HL-60 (cell line): ENCODE measurements at regions not wholly inside any gene's neighbourhood (a gene's known extent, or its start where the extent isn't known, plus 50 kb on each side); places are given as distances from the start of the nearest gene placed in this dataset.

ENCODE experiments used
- DNase-seq, 2 experiments: peaks; one replicate each; pipeline ENCODE4 v3.0.0-alpha.2; 2010 to 2020; ENCODE audit warnings: low read depth in 1 of 2, low spot score in 1 of 2
- H3K27ac ChIP-seq: fragments of 250-450 bp; sonication (Bioruptor Pico); replicated peaks from 2 replicates; pipeline ENCODE4 v1.5.1; 2020; ENCODE audit warnings: mild to moderate bottlenecking, moderate library complexity
- H3K27me3 ChIP-seq: fragments of 250-450 bp; sonication (Bioruptor Pico); 2 replicates; pipeline ENCODE4 v1.5.1; 2021; ENCODE audit warnings: mild to moderate bottlenecking, moderate library complexity; ENCODE audit not compliant: insufficient read depth, poor library complexity, severe bottlenecking
- H3K4me3 ChIP-seq: replicated peaks from 2 replicates; pipeline ENCODE4 v1.5.1; 2011; ENCODE audit warnings: mild to moderate bottlenecking, control low read depth, low read length; ENCODE audit not compliant: insufficient read depth
- CTCF ChIP-seq: IDR thresholded peaks from one replicate; pipeline ENCODE4 v1.5.1; 2011; ENCODE audit warnings: low read length, control low read depth, inconsistent platforms; ENCODE audit not compliant: insufficient read depth
- GABPA ChIP-seq: IDR thresholded peaks from 2 replicates; pipeline ENCODE4 v1.6.1; 2012; ENCODE audit warnings: low read depth
- POLR2AphosphoS5 ChIP-seq: IDR thresholded peaks from 2 replicates; pipeline ENCODE4 v1.6.1; 2012; ENCODE audit warnings: low read depth
- REST ChIP-seq: IDR thresholded peaks from 2 replicates; pipeline ENCODE4 v1.6.1; 2012; ENCODE audit warnings: low read depth; ENCODE audit not compliant: insufficient replicate concordance
- SPI1 ChIP-seq: IDR thresholded peaks from 2 replicates; pipeline ENCODE4 v1.6.1; 2012; ENCODE audit warnings: low read depth, mild to moderate bottlenecking, borderline replicate concordance

- no peak overlapping the region for H3K4me3 ChIP-seq
- H3K27me3 ChIP-seq: no peaks in the 10 kb centered on the region
- no peak for TF ChIP-seq POLR2AphosphoS5
- no peak for TF ChIP-seq REST
- no peak for TF ChIP-seq SPI1
- no peak for TF ChIP-seq CTCF
- no peak overlapping the region for H3K27ac ChIP-seq
- DNase-seq: no peak
Observed at GRCh38 chr3:55169161-55169560, 241.3 kb upstream of the LRTM1 start.

- TF ChIP-seq REST (no peak), POLR2AphosphoS5 (no peak), GABPA (no peak), SPI1 (no peak), CTCF (no peak)
- no peak overlapping the region for H3K4me3 ChIP-seq
- H3K27ac ChIP-seq: no peak overlapping the region
- no peaks in the 10 kb centered on the region for H3K27me3 ChIP-seq
- no peak for DNase-seq
Observed at GRCh38 chr3:55167586-55168317, 239.9 kb upstream of the LRTM1 start.

GRCh38 chr3:55166576-55167555, 239.0 kb upstream of the LRTM1 start:
- no peak for DNase-seq
- H3K27me3 ChIP-seq: no peaks in the 10 kb centered on the region
- no peak overlapping the region for H3K4me3 ChIP-seq
- TF ChIP-seq REST (no peak), SPI1 (no peak), GABPA (no peak), POLR2AphosphoS5 (no peak), CTCF (no peak)
- H3K27ac ChIP-seq: no peak overlapping the region
